DOHH2 (cell line): ENCODE measurements at regions not wholly inside any gene's neighbourhood (a gene's known extent, or its start where the extent isn't known, plus 50 kb on each side); places are given as distances from the start of the nearest gene placed in this dataset.

Source experiments
- H3F3A ChIP-seq: fragments of 200-600 bp; sonication (generic), shearing (Covaris generic); 2 replicates; pipeline ENCODE4 v1.6.0; 2016; ENCODE audit warnings: antibody characterized with exemption, mild to moderate bottlenecking; ENCODE audit not compliant: control insufficient read depth, insufficient read depth
- H3K27ac ChIP-seq: fragments of 200-600 bp; sonication (generic); 2 replicates; pipeline ENCODE4 v1.5.1; 2014; ENCODE audit warnings: low read depth, mild to moderate bottlenecking, low read length, moderate library complexity
- H3K27me3 ChIP-seq: fragments of 200-600 bp; sonication (generic); 2 replicates; pipeline ENCODE4 v1.6.1; 2014; ENCODE audit warnings: mild to moderate bottlenecking, low read length, mixed read lengths; ENCODE audit not compliant: control insufficient read depth
- H3K36me3 ChIP-seq: fragments of 200-600 bp; sonication (generic); 2 replicates; pipeline ENCODE4 v1.6.1; 2014; ENCODE audit warnings: mild to moderate bottlenecking, low read length, moderate library complexity, mixed read lengths; ENCODE audit not compliant: control insufficient read depth
- H3K4me1 ChIP-seq: fragments of 200-600 bp; sonication (generic); 2 replicates; pipeline ENCODE4 v1.6.1; 2014; ENCODE audit warnings: mild to moderate bottlenecking, low read length, mixed read lengths; ENCODE audit not compliant: control insufficient read depth
- H3K4me2 ChIP-seq: fragments of 200-600 bp; sonication (generic); 2 replicates; pipeline ENCODE4 v1.6.0; 2014; ENCODE audit warnings: mild to moderate bottlenecking, low read length, moderate library complexity
- H3K4me3 ChIP-seq: fragments of 200-600 bp; sonication (generic); 2 replicates; pipeline ENCODE4 v1.5.1; 2014; ENCODE audit warnings: mild to moderate bottlenecking, low read length, mixed read lengths
- H3K79me2 ChIP-seq: fragments of 200-600 bp; sonication (generic); 2 replicates; pipeline ENCODE4 v1.6.1; 2014; ENCODE audit warnings: mild to moderate bottlenecking, low read length, mixed read lengths; ENCODE audit not compliant: control insufficient read depth
- H3K9me2 ChIP-seq: fragments of 200-600 bp; sonication (generic); replicated peaks from 2 replicates; pipeline ENCODE4 v1.6.1; 2014; ENCODE audit warnings: mild to moderate bottlenecking, low read length, mixed read lengths; ENCODE audit not compliant: control insufficient read depth
- H3K9me3 ChIP-seq: fragments of 200-600 bp; sonication (generic); 2 replicates; pipeline ENCODE4 v1.6.1; 2014; ENCODE audit warnings: antibody characterized with exemption, low read length, mixed read lengths; ENCODE audit not compliant: control insufficient read depth, insufficient read depth
- H4K20me1 ChIP-seq: fragments of 200-600 bp; sonication (generic); 2 replicates; pipeline ENCODE4 v1.6.0; 2014; ENCODE audit warnings: low read depth, mild to moderate bottlenecking, antibody characterized with exemption, low read length, moderate library complexity; ENCODE audit not compliant: control insufficient read depth, insufficient read depth
- CTCF ChIP-seq: fragments of 200-600 bp; sonication (generic); IDR thresholded peaks from one replicate; pipeline ENCODE4 v1.5.1; 2014; ENCODE audit warnings: antibody characterized with exemption, mild to moderate bottlenecking, low read depth, low read length; ENCODE audit not compliant: poor library complexity, severe bottlenecking
- EZH2phosphoT487 ChIP-seq: fragments of 200-600 bp; sonication (generic); IDR thresholded peaks from 2 replicates; pipeline ENCODE4 v1.6.1; 2017; ENCODE audit warnings: borderline replicate concordance, mild to moderate bottlenecking, antibody characterized with exemption, low read length, moderate library complexity, mixed read lengths

- H3K27ac ChIP-seq, result no peak overlapping the region
- no peaks in the 10 kb centered on the region for H3K36me3 ChIP-seq
- no peaks in the 10 kb centered on the region for H3F3A ChIP-seq
- H3K4me1 ChIP-seq, result no peaks in the 10 kb centered on the region
- no peaks in the 10 kb centered on the region for H3K27me3 ChIP-seq
- no peaks in the 10 kb centered on the region for H4K20me1 ChIP-seq
- H3K9me3 ChIP-seq, result no peaks in the 10 kb centered on the region
- H3K79me2 ChIP-seq, result no peaks in the 10 kb centered on the region
- no peak for TF ChIP-seq EZH2phosphoT487
- TF ChIP-seq CTCF, result no peak
- no peak overlapping the region for H3K4me3 ChIP-seq
- H3K9me2 ChIP-seq, result no peaks in the 10 kb centered on the region
- H3K4me2 ChIP-seq, result no peak overlapping the region
Measured at GRCh38 chr5:163595932-163596607, 90.7 kb downstream of the MAT2B start.

GRCh38 chr5:163596608-163597315 is 91.3 kb downstream of the MAT2B start:
- TF ChIP-seq EZH2phosphoT487 (no peak), CTCF (no peak)
- no peak overlapping the region for H3K27ac ChIP-seq
- no peak overlapping the region for H3K4me2 ChIP-seq
- no peaks in the 10 kb centered on the region for H3K36me3 ChIP-seq
- no peak overlapping the region for H3K4me3 ChIP-seq
- no peaks in the 10 kb centered on the region for H3K9me2 ChIP-seq
- H3K27me3 ChIP-seq, result no peaks in the 10 kb centered on the region
- H3F3A ChIP-seq, result no peaks in the 10 kb centered on the region
- no peaks in the 10 kb centered on the region for H3K79me2 ChIP-seq
- H3K4me1 ChIP-seq, result no peaks in the 10 kb centered on the region
- H4K20me1 ChIP-seq, result no peaks in the 10 kb centered on the region
- H3K9me3 ChIP-seq, result no peaks in the 10 kb centered on the region

- Histone ChIP-seq H3K4me1 (no peaks in the 10 kb centered on the region), H3K9me2 (no peaks in the 10 kb centered on the region), H3F3A (no peaks in the 10 kb centered on the region), H4K20me1 (no peaks in the 10 kb centered on the region), H3K79me2 (no peaks in the 10 kb centered on the region), H3K9me3 (no peaks in the 10 kb centered on the region), H3K27ac (no peak overlapping the region), H3K4me2 (no peak overlapping the region), H3K36me3 (no peaks in the 10 kb centered on the region), H3K4me3 (no peak overlapping the region), H3K27me3 (no peaks in the 10 kb centered on the region)
- no peak for TF ChIP-seq EZH2phosphoT487
- no peak for TF ChIP-seq CTCF
Measured at GRCh38 chr5:163604013-163604412, 98.6 kb downstream of the MAT2B start.
